ENCODE measurements at regions not wholly inside any gene's neighbourhood (a gene's known extent, or its start where the extent isn't known, plus 50 kb on each side); places are given as distances from the start of the nearest gene placed in this dataset.
A peak's percentile ranks its signal among the peaks of the same experiment; 100 is the strongest.
"Not testable (repeated sequence)": the region's sequence is repeated elsewhere in the genome, so short reads cannot be mapped to it uniquely, and the experiment has no call there.

DNA sequence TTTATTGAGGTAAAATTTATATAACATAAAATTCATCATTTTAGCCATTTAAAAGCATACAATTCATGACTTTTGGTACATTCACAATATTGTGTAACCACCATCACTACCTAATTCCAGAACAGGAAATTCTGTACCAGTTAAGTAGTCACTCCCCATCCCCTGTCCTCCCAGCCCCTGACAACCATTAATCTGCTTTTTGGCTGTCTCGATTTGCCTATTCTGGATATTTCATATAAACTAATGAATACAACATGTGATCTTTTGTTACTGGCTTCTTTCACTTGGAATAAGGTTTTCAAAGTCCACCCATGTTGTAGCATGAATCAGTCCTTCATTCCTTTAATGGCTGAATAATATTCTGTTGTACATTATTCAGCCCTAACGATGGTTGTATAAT is 115.6 kb upstream of the KLF14 start:
- ATAC-seq (no peak), DNase-seq (no peak)

DNA sequence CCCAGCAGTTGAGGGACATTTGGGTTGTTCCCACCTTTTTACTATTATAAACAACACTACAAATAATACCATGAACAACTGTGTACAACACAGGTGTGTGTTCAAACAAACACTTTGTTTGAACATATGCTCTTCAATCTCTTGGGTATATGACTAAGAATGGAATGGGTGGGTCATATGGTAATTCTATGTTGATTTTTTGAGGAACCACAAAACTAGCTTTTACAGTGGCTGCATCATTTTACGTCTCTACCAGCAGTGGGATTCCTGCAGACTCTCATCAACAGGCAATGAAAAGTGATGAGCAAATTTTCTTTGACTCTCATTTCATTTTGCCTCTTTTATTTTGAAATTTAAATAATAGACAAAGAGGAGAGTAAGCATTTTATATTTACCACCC is 116.9 kb upstream of the KLF14 start:
- no peak for DNase-seq

DNA sequence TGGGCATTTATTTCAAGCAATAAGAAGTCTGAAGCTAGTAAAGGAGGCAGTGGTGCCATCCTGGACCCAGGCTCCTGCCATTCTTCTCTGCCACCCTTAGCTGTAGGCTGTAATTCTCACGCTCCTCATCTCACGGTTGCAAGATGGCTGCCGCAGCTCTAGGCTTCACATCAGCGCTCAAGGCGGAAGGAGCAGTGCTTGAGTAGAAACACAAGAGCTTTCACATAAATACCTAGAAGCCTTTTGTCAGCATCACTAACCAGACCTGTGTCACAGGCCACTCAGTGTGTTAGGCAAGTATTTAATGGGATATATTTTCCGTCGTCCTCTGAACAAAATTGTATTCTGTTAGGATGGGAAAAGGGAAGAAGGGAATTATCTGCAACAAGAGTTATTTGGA is 118.9 kb upstream of the KLF14 start:
- DNase-seq (no peak), ATAC-seq (no peak)

More for the DNA sequence above, 116.9 kb upstream of the KLF14 start:
- no peak for ATAC-seq

DNA sequence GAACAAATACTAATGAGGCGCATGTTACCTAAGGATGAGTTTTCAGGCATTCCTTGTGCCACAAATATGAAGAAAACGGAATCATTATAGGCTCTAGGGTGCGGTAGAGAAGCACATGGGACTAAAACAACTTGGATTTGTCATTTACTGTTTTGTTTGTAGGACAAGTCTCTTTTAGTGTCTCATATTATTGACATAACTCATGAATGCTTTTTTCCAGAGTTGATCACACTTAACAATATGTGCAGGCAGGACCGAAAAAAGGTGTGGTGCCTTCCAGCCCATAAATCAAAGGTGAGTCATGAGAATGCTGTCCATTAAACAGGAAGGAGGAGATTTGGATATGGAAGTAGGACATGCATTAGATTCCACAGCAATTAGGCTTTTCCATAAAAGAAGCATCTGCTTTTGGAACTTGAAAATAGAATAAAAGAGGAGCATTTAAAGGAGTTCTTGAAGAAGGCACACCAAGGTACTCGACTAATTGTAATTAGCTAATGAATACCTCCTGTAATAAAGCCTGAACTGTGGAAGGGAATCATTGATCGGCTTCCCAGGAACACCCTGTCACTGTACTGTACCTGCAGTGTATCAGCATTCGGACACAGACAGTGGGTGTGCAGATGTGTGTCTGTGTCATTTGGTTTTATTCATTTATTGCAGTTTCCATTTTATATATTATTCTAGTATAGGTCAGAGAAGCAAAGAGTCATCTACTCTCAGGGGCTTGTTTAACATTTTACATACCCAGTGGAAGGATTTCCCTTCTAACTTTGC is 119.7 kb upstream of the KLF14 start:
- DNase-seq: no peak
- no peak for ATAC-seq

DNA sequence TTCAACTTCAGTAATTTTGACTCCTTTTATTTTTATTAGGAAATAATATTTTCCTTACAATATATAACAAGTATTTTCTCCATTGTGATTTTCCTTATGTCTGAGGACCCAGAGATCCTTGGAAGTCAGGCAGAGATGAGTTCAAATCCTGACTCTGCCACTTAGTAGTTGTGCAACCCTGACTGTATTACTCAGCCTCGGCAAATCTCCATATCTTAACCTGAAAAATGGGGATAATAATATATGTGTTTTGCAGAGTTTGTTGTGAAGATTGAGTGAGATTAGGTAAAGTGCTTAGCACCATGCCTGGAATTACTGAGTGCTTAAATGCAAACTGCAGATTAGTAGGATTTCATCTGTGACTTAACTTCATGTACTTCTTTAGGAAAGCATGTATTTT is 120.5 kb upstream of the KLF14 start:
- ATAC-seq: no peak
- no peak for DNase-seq

DNA sequence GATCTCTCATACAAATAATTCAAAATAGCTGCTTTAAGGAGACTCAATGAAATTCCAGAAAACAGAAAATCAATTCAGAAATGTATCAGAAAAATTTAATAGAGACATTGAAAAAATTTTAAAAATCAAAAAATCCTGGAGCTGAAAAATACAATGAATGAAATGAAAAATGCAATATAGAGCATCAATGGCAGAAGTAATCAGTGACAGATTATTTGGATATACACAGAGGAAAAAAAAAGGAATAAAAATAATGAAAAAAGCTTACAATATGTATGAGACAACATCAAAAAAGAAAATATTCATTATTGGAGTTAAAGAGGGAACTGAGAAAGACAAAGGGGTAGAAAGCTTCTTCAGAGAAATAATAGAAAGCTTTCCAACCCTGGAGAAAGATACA is 122.9 kb upstream of the KLF14 start:
- DNase-seq: no peak
- no peak for ATAC-seq

DNA sequence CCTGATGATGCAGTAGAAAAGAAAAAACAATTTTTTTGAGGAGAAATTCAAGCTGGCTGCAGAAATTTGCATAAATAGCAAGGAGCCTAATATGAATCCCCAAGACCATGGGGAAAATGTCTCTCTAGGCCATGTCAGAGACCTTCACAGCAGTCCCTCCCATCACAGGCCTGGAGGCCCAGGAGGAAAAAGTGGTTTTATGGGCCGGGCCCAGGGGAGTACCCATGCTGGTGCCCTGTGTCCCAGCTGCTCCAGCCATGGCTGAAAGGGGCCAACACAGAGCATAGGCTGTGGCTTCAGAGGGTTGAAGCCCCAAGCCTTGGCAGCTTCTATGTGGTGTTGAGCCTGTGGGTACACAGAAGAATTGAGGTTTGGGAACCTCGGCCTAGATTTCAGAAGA is 126.8 kb upstream of the KLF14 start:
- DNase-seq, ATAC-seq: not testable (repeated sequence)

DNA sequence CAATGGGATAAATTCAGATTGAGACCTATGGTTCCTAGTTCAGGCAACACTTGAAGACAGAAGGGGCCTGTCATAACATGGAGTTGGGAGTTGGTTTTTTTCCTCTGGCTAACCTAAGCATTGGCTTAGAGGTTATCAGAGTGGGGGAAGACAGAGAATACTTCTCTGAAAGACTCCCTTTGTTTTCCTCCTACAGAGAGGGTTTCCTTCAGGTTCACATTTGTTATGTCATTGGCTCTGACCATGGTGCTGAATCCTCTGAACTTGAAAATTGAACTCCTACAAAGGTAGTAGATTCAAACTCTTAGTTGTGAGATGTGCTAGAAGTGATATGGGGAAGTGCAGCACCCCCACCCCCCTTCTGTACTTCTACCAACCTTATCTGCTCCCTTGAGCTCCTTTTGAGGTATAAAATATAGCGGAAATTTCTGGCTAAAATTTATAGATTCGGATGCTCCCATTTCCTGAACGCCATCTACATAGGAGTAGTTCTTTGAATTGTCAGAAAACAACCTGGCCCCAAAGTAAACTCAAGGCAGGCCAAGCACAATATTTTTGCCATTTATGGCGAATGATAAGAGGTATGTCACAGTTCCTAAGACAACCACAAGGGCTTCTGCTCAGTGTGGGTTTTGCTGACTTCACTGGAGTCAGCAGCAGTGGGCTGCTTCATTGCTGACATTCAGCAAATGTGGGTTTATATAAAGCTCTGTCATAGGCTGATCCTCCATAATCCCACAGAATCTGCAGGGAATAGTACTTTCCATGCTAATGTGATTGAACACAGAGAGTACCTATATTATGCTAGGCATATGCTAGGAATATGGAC is 131.6 kb upstream of the KLF14 start:
- DNase-seq (no peak), ATAC-seq (peak; percentile 30)

DNA sequence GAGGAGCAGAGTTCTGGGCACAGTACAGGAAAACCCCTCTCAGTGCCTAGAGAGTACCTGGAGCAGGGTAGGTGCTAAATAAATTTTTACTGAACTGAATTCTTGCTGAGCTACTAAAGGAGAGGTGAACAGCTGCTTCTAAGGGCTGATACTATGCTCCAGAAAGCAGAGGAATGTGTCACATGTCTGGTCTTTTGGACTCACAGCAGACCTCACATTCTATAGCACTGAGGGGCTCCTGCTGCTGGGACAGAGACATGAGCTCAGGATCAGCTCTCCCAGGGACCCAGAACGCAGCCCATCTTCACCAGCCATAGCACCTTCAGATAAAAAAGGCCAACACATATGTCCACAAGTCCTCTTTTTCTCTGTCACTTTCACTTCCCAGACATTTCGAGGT is 133.0 kb upstream of the KLF14 start:
- no peak for DNase-seq
- no peak for ATAC-seq

DNA sequence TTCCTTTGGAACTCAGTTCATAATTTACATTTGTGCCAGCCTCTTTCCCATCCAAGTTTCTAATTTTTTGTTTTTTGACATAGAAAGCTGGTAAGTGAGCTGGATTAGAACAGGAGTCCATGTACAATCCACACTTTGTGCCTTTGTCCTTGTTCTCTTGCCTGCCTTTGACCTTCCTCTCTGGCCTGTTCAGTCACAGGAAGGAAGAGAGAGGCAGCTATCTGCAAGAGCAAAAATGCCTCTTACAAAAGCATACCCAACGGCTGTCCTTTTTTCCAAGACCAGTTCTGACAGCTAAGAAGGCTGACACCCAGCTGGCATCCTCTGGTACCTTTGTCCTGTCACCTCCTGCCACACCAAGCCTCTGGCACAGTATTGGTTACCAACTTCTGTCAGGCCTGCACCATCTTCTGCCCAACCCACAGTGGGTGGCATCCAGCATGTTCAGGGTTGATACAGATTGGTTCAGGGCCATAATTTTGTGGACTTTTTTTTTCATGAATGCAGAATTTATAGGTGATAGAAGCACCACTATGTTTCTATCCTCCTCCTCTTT is 133.7 kb upstream of the KLF14 start:
- DNase-seq (no peak), ATAC-seq (no peak)

DNA sequence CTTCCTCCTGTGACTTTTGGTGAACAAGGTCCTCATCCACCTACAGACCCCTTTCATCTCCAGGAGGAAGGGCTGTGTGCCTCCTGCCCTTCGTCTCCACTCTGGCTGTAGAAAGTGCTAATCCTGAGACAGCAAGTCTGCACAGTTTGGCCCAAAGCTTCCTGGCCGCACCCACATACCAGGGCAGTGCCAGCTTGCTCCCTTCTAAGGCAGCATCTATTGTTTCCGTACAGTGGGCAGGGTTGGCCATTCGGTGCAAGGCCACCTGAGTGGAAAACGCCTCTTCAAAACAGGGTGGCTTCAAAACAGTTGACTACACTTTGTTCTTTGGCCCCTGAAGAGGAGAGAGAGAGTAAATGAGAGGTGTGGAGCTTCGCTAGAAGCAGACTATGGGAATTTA is 134.1 kb upstream of the KLF14 start:
- ATAC-seq (no peak), DNase-seq (no peak)

DNA sequence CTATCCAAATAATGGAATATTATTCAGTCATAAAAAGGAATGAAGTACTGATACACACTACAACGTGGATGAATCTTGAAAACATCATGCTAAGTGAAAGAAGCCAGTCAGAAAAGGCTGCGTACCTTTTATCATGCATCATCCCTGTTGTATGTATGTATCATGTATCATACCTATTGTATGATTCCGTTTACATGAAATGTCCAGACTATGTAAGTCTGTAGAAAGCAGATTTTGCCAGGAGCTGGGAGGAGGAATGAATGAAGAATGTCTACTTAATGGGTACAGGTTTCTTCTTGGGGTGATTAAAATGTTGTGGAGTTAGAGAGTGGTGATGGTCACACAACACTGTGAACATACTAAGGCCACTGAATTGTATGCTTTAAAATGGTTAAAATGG is 135.9 kb upstream of the KLF14 start:
- ATAC-seq (no peak), DNase-seq (no peak)

DNA sequence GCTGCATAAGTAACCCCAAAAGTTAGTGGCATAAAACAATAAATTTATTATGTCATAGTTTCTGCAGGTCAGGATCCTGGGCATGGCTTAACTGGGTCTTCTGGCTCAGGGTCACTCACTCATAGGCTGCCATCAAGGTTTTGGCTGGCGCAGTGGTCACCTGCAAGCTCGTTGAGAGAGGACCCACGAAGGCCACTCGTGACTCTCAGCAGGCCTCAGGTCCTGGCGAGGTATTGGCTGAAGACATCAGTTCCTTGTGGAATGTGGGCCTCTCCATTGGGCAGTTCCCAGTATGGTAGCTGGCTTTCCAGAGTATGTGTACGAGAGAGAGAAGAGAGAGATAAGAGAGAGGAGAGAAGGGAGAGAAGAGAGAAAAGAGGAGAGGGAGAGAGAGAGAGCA is 138.3 kb upstream of the KLF14 start:
- DNase-seq (no peak), ATAC-seq (no peak)

DNA sequence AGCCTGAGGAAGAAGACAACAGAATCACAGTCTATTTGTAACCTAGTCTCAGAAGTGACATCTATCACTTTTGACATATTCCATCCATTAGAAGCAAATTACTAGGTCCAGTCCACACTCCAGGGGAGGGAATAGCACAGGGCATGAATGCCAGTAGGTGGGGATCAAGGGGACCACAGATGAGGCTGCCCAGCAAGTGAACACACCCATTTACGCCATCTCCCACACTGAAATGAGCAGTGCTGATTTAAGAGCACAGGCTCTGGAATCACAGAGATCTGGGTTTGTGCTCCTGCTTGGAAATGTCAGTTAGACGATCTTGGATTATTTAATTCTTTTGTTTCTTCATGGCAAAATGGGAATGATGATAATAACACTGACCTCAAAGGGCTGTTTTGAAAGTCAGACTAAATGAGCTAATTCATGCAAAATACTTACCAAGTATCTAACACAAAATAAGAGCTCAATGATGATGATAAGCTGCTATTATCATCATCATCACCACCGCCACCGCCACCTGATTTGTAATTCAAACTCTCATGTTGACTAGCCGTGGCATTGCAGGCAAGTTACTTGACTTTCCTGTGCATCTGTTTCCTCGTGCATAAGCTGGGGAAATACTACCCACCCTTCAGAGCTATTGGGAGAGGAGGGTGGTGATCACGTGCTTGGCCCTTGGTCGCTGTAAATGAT is 138.9 kb upstream of the KLF14 start:
- ATAC-seq (no peak), DNase-seq (no peak)

DNA sequence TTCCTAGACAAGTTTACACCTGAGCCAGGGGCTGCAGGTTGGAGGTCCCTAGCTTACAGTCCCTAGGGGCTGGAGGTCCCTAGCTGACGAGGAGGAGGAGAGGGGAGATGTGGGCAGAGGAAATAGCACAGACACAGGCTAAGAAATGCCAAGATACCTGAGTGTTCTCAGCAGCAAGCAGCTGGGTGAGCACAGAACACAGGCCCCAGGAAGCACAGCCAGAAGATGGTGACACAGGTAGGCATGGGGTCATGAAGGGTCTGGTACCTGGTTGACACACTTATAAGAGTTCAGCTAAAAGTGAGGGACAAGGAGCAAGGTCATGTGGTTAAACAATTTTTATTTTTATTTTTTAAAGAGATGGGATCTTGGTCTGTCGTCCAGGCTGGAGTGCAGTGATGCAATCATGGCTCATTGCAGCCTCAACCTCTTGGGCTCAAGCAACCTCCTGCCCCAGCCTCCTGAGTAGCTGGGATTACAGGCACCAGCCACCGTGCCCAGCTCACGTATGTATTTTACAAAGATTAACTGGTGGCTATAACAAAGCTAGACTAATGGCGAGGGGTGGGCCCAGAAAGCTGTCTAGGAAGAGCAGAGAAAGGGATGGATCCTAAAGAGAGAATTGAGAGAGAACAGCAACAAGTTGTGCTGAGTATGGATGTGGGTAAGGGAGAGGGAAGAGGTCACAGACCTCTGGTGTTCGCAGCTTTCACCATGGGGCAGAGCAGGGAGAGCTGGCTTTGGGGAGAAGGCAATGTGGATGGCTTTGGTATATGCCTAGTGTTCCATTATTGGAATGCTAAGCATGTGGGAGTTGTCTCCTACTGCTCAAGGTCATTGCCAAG is 140.3 kb upstream of the KLF14 start:
- no peak for DNase-seq
- ATAC-seq: peak; percentile 20

DNA sequence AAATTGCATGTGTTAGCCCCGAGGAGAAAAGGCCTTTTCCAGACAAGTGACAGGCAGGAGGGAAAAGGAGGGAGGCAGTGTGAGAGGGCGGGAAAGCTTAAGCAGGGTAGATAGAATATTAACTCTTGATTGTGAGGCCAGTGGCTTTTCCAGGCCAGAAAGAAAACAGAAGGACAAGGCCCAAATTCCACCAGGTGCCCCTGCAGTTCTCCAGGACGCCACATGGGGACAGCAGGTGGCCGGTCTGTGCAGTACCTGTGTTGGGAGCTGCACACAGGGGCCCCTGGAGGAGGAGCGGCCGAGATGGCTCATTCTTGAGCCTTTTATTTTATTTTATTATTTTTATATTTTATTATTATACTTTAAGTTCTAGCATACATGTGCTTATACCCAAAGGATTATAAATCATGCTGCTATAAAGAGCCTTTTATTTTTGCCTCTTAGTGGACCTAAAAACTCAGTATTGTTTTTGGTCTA is 141.3 kb upstream of the KLF14 start:
- peak; percentile 57 for DNase-seq
- peak; percentile 47 for ATAC-seq

DNA sequence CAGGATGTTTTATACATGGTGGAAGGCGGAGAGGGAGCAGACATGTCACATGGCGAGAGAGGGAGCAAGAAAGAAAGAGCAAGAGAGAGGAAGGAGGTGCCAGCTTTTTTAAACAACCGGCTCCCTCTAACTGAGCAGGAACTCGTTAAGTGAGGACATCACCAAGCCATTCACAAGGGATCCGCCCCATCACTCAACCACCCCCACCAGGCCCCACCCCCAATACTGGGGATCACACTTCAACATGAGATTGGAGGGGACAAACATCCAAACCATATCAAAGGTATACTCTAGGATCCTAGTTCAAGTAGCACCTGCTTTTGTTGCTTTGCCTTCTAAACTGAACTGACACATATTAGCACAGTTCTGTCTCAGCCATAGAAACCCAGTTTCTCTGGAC is 141.9 kb upstream of the KLF14 start:
- ATAC-seq (no peak), DNase-seq (no peak)

DNA sequence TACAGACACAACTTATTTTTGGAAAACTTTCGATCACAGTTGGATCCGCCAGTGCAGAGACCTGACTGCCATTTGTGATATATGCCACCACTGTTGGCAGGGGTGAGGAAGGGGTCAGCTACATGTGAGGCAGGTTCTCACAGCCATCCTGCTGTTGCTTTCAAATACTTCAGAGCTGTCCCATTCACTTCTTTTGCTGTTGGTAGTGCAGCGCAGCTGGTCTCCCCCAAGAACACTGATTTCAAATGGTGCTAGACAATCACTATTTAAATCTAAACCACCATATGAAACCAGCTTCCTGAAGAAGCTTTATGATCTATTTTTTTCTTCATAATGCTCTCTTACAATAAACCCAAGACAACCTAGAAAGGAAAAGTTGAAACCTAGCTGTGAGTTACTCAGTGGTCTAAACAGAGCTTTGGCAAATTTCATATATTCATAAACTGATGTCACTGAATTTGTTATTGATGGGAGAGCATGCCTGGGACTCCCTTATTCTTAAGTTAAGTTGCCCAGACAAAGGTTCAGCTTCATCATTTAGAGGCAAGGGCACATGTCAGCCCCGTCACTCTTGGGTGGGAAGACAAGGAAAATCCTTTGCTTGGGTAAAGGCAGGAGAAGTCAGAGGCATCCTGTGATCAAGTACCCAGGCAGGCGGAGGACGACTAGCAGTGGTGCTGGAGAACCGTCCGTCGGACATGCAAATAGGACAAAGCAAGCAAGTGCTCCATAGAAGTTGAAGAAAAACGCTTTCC is 143.4 kb upstream of the KLF14 start:
- ATAC-seq (no peak), DNase-seq (no peak)

DNA sequence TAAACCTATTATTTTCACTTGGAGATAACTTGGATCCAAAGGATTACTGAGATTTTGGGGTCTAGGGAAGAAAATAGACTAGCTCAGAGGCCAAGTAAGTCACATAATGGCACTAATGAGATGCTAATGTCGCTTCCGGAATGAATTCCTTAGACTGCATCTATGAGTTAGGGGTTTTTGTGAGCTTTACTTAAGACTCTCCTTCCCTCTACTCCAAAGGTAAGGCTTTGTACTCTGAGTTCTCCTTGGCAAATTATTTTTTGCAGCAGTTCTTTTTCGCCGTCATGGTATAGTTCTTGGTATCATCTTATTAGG is 143.9 kb upstream of the KLF14 start:
- DNase-seq (no peak), ATAC-seq (no peak)

DNA sequence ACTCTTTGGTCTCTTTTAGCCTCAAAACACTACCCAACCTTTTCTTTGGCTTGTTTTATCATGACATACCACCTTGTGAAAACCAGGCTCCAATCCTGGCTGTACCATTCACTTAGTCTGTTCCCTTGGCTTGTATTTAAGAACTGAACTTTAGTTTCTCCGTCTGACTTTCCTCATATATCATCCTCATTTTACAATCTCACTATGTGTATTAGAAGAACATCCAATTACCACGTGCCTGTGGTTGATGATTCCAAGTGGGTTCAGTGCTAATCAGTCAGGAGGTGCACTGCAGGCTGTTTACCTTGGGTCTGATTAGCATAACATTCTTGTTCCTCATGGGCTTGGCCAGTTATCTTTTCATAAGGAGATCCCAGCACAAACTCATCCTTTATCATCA is 144.8 kb upstream of the KLF14 start:
- ATAC-seq (no peak), DNase-seq (no peak)

DNA sequence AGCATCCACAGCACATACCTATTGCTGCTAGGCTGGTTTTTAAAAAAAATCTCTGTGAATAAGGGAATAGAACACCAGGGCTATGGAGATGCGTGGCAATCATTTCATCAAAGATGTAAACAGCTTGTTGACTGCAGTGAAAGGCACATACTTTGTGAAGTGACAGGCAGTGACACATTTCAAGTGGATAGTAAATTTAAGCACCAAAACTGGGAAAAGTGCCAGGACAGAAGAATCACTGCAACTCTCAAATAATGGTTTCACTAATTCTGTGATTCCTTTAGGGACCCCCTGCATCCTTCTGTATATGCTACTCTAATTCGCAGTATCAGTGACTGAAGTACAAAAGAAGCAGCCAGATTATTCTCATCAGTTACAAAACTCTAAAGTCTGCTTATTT is 145.2 kb upstream of the KLF14 start:
- DNase-seq: no peak
- no peak for ATAC-seq

Measured in stimulated activated naive CD8-positive, alpha-beta T cell treated with anti-CD3 and anti-CD28 coated beads, Interleukin-15, Interleukin-2, amounts not matched to agents 100 U/mL and 50 U/mL, for 24 hours (primary cell).